Hepatocyte (in vitro differentiated cells): ENCODE measurements at regions not wholly inside any gene's neighbourhood (a gene's known extent, or its start where the extent isn't known, plus 50 kb on each side); places are given as distances from the start of the nearest gene placed in this dataset.

Experiments used
- EZH2 ChIP-seq: fragments of 200-600 bp; sonication (generic); IDR thresholded peaks from 2 replicates; pipeline ENCODE4 v1.6.1; 2016; ENCODE audit warnings: antibody characterized with exemption, mild to moderate bottlenecking, borderline replicate concordance
- TF ChIP-seq, protein P1 (sequence below): fragments of 200-600 bp; sonication (generic); IDR thresholded peaks from 2 replicates; pipeline ENCODE4 v1.5.1; 2016; ENCODE audit warnings: antibody characterized with exemption, mild to moderate bottlenecking; ENCODE audit not compliant: poor library complexity

- no peak for TF ChIP-seq EZH2
- TF ChIP-seq, protein P1, sequence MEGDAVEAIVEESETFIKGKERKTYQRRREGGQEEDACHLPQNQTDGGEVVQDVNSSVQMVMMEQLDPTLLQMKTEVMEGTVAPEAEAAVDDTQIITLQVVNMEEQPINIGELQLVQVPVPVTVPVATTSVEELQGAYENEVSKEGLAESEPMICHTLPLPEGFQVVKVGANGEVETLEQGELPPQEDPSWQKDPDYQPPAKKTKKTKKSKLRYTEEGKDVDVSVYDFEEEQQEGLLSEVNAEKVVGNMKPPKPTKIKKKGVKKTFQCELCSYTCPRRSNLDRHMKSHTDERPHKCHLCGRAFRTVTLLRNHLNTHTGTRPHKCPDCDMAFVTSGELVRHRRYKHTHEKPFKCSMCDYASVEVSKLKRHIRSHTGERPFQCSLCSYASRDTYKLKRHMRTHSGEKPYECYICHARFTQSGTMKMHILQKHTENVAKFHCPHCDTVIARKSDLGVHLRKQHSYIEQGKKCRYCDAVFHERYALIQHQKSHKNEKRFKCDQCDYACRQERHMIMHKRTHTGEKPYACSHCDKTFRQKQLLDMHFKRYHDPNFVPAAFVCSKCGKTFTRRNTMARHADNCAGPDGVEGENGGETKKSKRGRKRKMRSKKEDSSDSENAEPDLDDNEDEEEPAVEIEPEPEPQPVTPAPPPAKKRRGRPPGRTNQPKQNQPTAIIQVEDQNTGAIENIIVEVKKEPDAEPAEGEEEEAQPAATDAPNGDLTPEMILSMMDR: no peak
Measured at GRCh38 chr4:181503687-181504390, 739.4 kb upstream of the TENM3 start.
